ENCODE measurements at regions not wholly inside any gene's neighbourhood (a gene's known extent, or its start where the extent isn't known, plus 50 kb on each side); places are given as distances from the start of the nearest gene placed in this dataset.
"Not testable (repeated sequence)": the region's sequence is repeated elsewhere in the genome, so short reads cannot be mapped to it uniquely, and the experiment has no call there.

DNA sequence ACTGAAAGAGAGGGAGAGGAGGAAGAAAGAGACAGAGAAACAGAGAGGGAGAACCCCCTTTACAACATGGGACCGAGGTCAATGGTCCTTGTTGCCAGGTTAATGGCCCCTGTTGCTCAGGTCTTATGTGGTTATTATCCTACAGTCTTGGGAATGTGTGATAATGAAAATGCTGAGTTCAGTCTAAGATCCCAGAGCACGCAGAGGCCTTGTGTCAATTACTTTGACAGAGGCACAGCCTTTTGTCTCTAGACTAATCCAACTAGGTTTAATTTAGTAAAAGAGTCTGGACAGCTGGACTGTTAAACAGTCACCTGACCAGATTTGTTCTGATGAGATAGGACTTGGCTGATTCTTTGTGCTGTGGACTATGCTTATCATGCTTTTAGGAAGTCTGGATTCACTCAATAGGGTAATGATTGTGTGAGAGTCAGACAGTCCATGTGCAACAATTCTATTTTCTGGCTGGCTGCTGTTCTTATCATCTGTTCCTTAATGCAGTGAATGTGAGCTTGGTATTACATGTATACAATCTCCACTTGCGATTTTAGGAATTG is 157.4 kb upstream of the MAGI2 start:
- TF ChIP-seq, protein P1, sequence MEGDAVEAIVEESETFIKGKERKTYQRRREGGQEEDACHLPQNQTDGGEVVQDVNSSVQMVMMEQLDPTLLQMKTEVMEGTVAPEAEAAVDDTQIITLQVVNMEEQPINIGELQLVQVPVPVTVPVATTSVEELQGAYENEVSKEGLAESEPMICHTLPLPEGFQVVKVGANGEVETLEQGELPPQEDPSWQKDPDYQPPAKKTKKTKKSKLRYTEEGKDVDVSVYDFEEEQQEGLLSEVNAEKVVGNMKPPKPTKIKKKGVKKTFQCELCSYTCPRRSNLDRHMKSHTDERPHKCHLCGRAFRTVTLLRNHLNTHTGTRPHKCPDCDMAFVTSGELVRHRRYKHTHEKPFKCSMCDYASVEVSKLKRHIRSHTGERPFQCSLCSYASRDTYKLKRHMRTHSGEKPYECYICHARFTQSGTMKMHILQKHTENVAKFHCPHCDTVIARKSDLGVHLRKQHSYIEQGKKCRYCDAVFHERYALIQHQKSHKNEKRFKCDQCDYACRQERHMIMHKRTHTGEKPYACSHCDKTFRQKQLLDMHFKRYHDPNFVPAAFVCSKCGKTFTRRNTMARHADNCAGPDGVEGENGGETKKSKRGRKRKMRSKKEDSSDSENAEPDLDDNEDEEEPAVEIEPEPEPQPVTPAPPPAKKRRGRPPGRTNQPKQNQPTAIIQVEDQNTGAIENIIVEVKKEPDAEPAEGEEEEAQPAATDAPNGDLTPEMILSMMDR (IDR thresholded peaks at IDR 0.05): no peak
- no peak for DNase-seq (ENCODE audit: low spot score)
- H3K4me3 ChIP-seq: no peak overlapping the region
- H3K27ac ChIP-seq: no peak overlapping the region

DNA sequence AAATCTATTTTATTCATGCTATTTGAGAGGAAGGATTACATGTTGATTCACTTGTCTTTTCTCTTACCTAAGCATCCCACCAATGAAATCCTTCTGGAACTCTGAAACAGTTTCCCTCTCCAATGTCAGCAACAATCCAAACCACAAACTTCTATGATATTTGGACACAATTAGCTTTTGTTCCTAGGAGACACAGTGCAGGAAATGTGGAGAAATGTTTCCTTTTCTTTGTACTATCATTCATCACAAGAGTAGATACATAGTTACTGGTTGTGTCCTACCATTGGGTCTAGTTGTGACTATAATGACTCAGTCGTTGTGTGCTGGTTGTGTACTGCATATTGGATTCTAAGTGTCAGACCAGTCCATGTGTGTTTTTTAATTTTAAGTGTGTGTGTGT is 156.8 kb upstream of the MAGI2 start:
- TF ChIP-seq, protein P1 (IDR thresholded peaks at IDR 0.05): no peak
- H3K4me3 ChIP-seq: no peak overlapping the region
- no peak overlapping the region for H3K27ac ChIP-seq
- DNase-seq (ENCODE audit: low spot score): no peak

DNA sequence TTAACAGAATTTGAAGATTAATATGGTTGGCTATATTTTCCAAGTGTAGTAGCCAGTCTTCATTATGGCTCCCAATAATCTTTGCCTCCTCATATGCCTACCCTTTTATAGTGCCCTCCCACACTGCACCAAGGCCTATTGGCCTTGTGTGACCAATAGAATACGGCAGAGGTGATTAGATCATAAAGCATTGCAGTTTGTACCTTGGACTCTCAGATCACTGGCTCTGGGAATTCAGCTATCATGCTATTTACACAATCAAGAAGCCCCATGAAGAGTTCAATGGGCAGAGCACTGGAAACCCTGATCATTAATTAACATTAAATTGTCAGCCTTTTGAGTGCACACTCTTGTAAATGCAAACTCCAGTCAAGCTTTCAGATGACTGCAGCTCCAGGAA is 154.5 kb upstream of the MAGI2 start:
- TF ChIP-seq, protein P1 (IDR thresholded peaks at IDR 0.05): no peak
- no peak overlapping the region for H3K4me3 ChIP-seq
- DNase-seq (ENCODE audit: low spot score): no peak
- H3K27ac ChIP-seq: no peak overlapping the region

DNA sequence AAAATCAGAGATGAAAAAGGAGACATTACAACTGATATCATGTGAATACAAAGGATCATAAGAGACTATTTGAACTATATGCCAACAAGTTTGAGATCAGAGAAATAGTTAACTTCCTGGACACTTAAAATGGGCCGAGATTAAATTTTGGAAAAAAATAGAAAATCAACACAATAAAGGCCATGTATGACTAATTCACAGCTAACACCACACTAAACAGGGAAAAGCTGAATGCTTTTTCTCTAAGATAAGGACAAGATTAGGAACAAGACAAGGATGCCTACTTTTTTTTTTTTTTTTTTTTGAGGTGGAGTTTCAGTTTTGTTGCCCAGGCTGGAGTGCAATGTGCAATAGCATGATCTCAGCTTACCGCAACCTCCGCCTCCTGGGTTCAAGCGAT is 151.4 kb upstream of the MAGI2 start:
- TF ChIP-seq, protein P1 (IDR thresholded peaks at IDR 0.05): no peak
- no peak overlapping the region for H3K4me3 ChIP-seq
- DNase-seq (ENCODE audit: low spot score): no peak
- no peak overlapping the region for H3K27ac ChIP-seq

DNA sequence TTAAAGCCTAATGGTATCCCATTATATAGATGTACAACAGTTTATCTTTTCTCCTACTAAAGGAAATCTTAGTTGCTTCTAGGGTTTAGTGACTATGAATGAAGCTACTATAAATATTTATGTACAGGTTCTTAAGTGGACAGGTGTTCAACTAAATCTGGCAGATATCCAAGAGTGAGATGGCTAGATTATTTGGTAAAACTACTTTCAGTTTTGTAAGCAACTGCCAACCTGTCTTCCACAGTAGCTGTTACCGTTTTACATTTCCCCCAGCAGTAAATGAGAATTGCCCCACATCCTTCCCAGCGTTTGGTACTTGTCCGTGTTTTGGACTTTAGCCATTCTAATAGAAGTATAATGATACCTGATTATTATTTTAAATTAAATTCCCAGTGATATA is 144.9 kb upstream of the MAGI2 start:
- no peak for DNase-seq (ENCODE audit: low spot score)
- H3K4me3 ChIP-seq: no peak overlapping the region

DNA sequence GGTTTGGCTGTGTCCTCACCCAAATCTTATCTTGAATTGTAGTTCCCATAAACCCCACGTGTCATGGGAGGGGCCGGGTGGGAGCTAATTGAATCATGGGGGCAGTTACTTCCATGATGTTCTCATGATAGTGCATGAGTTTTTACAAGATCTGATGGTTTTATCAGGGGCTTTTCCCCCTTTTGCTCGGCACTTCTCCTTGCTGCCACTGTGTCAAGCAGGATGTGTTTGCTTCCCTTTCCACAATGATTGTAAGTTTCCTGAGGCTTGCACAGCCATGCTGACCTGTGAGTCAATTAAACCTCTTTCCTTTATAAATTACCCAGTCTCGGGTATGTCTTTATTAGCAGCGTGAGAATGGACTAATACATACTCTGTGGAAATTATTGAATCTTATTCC is 141.2 kb upstream of the MAGI2 start:
- DNase-seq (ENCODE audit: low spot score); H3K4me3 ChIP-seq; H3K27ac ChIP-seq: not testable (repeated sequence)

More for the DNA sequence above, 144.9 kb upstream of the MAGI2 start:
- H3K27ac ChIP-seq: no peak overlapping the region
- TF ChIP-seq, protein P1 (IDR thresholded peaks at IDR 0.05): no peak

DNA sequence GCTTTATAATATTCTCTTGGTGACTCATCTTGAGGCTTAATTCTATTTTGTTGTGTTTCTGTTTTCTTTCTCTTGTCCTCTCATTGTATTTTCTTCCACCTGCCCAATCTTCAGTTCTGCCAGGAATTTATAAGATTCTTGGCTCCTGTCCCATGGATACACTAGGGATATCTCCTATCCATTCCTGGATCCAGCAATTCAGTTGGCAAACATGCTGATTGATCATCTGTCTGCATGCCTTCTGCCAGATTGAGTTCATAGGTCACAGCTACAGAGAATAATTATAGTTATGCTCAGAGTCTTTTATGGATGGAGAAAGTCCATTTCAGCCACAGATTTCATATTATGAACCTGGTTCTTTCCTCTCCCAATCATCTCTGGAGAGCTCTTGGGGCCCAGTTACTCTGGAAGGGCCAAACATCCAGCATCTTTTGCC is 140.4 kb upstream of the MAGI2 start:
- DNase-seq (ENCODE audit: low spot score): no peak
- Histone ChIP-seq H3K4me3 (no peak overlapping the region), H3K27ac (no peak overlapping the region)
- TF ChIP-seq, protein P1 (IDR thresholded peaks at IDR 0.05): no peak

All from coronary artery (tissue), 2 donors.